Amniotic epithelial cell (primary cell): ENCODE measurements at regions not wholly inside any gene's neighbourhood (a gene's known extent, or its start where the extent isn't known, plus 50 kb on each side); places are given as distances from the start of the nearest gene placed in this dataset.
"Not testable (repeated sequence)": the region's sequence is repeated elsewhere in the genome, so short reads cannot be mapped to it uniquely, and the experiment has no call there.

Experiments used
- DNase-seq: peaks from one replicate; pipeline ENCODE4 v3.0.0-alpha.2; 2010; ENCODE audit warnings: low read depth

GRCh38 chr14:56996721-56997399 lies 186.6 kb upstream of the OTX2 start:
- DNase-seq = no peak

DNA sequence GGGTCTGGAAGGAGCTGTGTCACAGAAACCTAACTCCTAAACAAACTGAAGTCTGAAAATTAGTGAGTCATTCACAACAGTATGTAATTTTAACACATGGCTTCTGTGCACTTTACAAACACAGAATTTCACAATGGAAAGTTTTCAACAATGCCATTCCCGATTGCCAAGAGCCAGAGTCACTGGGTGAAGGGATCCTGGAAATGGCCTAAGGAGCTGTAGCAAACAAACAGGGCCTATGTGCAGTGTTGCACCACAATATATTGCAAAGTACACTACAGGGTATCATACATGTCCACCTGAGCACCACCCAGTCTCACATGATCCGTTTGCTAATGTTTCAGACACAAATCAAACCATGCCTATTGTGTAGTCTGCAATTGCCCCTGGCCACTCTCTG lies 184.7 kb upstream of the OTX2 start:
- DNase-seq = no peak

GRCh38 chr14:56992332-56992820 lies 182.1 kb upstream of the OTX2 start:
- DNase-seq = no peak

DNA sequence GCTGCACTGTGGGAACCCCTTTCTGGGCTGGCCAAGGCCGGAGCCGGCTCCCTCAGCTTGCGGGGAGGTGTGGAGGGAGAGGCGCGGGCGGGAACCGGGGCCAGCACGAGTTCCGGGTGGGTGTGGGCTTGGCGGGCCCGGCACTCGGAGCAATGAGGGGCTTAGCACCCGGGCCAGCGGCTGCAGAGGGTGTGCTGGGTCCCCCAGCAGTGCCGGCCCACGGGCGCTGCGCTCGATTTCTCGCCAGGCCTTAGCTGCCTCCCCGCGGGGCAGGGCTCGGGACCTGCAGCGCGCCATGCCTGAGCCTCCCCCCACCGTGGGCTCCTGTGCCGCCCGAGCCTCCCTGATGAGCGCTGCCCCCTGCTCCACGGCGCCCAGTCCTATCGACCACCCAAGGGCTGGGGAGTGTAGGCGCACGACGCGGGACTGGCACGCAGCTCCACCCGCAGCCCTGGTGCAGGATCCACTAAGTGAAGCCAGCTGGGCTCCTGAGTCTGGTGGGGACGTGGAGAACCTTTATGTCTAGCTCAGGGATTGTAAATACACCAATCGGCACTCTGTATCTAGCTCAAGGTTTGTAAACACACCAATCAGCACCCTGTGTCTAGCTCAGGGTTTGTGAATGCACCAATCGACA lies 180.8 kb upstream of the OTX2 start:
- not testable (repeated sequence) for DNase-seq

- no peak for DNase-seq
These were observed 179.1 kb upstream of the OTX2 start for GRCh38 chr14:56989359-56989758.

GRCh38 chr14:56979936-56980335 lies 169.7 kb upstream of the OTX2 start:
- no peak for DNase-seq

DNA sequence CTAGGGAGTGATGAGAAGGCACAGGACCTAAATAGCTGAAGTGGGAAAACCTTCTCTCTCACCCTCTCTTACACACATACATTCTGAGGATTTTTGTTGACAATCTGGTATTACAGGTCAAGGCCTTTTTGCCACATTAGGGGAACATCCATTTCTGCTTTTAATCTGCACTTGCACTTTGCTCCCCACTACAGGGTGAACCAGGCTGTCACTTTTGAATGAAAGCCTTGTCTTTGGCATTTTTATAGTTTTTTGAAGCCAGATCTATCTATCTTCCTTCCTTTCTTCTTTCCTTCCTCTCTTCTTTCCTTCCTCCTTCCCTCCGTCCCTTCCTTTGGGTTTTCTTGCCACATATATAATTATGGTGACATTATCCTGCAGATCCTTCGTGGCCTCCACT lies 165.9 kb upstream of the OTX2 start:
- DNase-seq = no peak

DNA sequence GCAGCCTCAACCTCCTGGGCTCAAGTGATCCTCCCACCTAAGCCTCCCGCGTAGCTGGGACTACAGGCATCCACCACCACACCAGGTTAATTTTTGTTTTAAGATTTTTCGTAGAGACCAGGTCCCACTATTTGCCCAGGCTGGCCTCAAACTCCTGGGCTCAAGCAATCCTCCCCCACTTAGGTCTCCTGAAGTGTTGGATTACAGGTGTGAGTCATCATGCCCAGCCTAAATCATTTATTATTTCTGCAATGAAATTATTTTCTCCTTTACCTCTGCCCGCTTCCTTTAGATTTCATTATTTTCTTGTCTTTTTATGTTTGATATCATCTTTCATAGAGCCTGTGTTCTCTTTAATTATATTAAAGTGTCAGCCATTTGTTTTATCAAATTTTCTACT lies 165.2 kb upstream of the OTX2 start:
- no peak for DNase-seq

- DNase-seq = no peak
These were observed 162.7 kb upstream of the OTX2 start for GRCh38 chr14:56972948-56973347.

DNA sequence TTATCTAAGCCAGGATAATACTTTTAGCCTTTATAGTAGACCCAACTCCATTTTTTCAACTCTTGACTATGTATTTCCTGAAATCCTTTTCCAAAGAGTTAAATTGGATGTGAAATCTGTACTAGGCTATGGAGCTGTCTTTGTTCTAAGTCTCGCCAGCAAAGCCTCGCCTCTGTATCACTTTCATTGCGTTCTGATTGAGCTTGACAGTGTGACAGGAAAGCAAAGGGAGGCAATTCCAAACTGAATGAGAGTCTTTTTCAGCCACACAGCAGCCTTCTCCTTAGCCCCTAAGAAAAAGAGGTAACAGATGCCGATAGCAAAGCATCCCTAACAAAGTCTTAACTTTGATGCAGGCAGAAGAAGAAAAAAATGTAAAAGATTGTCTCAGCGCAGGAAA lies 154.6 kb upstream of the OTX2 start:
- DNase-seq = no peak

GRCh38 chr14:56963381-56963780 lies 153.1 kb upstream of the OTX2 start:
- no peak for DNase-seq

- DNase-seq = no peak
These were observed 152.3 kb upstream of the OTX2 start for GRCh38 chr14:56962444-56963080.

DNA sequence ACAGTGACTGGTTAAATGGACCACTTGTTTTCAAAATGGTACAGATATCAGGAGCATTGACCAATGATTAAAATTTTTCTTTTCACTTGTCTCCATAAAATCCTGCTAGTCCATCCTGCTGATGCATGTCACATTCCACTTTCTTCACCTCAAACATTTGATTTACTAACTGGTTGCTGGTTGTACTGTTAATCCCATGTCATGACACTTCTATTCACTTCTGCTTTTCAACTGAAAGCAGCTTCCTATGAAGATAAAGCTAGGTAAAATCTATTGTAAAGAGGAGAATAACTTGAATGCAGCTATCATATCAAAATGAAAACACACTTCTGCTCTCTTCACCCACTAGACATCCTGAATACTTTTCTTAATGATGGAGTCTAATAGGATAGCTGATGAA lies 149.6 kb upstream of the OTX2 start:
- no peak for DNase-seq

DNA sequence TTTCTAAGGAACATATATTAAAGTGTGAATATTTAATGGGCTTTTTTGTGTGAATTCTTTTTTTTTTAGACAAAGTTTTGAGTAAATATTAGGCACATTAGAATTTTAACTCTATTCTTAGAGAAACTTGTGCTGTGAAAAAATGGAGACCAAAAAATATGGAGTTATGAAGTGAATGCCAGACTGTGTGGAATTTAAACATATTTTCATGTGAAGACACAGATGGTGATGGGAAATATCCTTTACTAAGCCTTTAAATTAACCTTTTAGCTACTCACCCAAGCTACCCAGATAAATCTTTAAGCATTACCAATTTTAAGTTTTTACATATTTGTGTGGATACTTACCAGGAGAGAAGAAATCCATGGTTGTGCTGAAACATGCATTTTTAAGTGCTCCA lies 148.8 kb upstream of the OTX2 start:
- no peak for DNase-seq

GRCh38 chr14:56956182-56956581 lies 145.9 kb upstream of the OTX2 start:
- no peak for DNase-seq

DNA sequence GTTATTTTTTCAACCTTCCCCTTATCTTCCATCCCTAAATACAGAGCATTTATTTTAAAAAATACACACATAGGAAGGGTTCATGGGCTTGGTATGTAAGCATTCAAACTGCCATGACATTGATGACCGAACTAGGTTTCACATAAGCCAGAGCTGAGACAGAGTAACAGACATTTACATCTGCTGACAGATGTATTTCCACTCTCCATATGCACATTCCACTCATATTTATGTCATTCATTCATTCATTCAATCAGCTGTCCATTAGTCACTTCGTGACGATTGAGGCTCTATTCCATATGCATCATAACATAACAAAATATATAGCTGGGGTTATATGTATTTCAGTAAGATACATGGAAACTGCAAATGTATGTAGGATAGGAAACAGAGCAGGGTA lies 145.5 kb upstream of the OTX2 start:
- no peak for DNase-seq

DNA sequence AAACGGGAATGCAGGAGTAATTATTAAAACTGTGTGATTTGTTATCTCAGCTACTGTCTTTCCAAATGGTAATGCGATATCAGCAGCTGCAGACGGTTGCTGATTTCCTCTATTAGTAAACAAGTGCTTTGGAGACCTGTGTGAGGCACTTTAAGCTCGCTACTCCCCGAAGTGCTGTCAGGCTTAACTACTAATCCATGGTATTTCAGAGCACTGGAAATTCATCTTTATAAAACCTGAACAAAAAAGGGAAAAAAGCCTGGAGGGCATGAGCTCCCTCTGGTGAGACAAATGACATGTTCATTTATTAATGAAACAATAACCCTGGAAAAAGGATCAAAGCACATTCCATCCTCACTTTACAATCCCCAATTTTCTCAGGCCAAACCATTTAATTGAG lies 143.6 kb upstream of the OTX2 start:
- no peak for DNase-seq

DNA sequence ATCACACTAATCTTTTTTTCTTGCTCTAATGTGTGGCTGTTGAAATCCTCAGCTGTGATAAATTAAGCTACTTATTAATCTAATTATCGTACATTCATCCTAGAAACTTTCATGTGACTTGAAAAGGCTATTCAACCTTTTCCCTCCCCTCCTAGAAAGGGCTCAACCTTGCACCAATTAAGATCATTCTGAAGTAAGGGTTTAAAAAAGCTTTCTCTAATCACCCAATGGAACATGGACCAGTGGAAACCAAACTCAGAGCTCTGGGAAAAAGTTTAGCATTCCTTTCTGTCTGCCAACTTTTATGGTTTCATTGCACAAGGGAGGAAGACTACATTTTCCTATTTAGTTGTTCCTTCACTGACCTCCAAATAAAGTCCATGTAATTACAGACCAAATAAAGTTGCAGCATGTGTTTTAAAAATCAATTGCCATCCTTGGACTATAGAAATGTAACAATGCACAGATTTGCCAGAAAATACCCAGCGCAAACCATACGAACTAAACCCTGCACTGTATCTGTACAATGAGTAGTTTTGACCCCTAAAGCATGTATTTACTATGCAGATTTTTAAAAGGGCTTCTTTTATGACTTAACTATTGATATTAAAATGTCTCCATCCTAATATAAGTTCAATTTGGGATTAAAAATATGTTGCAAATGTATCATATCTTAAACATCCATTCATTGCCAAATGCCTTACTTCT lies 142.6 kb upstream of the OTX2 start:
- DNase-seq = no peak

GRCh38 chr14:56949828-56950227 lies 139.5 kb upstream of the OTX2 start:
- DNase-seq = no peak

GRCh38 chr14:56945291-56945690 lies 135.0 kb upstream of the OTX2 start:
- no peak for DNase-seq

DNA sequence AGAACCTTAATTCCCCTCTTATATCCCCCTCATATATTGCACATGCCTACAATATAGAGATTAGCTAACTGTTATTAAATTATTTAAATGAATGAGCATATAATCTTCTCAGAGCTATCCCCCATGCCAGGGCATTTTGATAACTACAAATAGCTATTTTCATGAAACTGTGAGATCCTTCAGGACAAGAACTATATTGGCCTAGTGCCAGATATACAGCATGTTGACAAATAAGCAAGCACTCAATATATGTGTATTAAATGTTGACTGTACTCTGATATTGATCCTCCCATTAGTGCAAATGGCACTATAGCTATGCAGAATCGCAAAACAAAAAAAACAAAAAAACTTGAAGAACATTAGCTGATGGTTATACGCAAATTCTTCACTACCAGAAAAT lies 134.1 kb upstream of the OTX2 start:
- DNase-seq = no peak

DNA sequence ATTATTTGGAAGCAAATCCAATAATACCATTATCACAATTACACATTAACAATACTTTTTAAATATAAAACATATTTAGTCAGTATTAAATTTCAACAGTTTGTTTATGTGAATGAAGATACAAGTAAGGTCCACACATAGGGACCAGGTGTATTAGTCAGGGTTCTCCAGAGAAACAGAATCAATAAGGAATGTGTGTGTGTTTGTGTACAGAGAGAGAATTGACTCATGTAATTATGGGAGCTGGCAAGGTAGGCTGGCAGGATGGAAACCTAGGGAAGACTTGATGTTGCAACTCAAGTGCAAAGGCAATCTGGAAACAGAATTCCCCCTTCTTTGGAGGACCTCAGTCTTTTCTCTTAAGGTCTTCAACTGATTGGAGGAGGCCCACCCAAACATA lies 123.2 kb upstream of the OTX2 start:
- DNase-seq = no peak
